Islet of Langerhans (tissue), 1 donor: ENCODE measurements at regions not wholly inside any gene's neighbourhood (a gene's known extent, or its start where the extent isn't known, plus 50 kb on each side); places are given as distances from the start of the nearest gene placed in this dataset.

Experiments used
- FAIRE-seq: peaks from one replicate; lab custom pipeline; 2011; peaks lifted over from hg19 to GRCh38; lab: Jason Lieb, UNC

DNA sequence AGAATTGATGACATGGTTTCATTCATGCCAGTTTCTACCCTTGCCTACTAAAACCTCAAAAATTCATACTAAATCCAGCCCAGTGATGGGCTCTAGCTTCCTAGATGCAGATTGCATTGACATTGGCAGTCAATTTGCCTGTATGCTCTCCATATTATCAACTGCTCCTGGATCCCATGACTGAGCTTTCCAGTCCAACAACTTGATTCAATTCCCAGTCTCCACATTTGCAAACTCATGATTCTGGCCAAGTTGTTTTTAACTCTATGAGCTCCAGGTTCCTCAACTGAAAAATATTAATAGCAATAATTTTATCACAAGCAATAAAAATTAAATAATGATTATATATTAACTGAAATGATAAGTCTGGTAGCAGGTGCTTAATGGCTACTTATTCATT lies 51.0 kb upstream of the DSC1 start:
- FAIRE-seq: no peak

DNA sequence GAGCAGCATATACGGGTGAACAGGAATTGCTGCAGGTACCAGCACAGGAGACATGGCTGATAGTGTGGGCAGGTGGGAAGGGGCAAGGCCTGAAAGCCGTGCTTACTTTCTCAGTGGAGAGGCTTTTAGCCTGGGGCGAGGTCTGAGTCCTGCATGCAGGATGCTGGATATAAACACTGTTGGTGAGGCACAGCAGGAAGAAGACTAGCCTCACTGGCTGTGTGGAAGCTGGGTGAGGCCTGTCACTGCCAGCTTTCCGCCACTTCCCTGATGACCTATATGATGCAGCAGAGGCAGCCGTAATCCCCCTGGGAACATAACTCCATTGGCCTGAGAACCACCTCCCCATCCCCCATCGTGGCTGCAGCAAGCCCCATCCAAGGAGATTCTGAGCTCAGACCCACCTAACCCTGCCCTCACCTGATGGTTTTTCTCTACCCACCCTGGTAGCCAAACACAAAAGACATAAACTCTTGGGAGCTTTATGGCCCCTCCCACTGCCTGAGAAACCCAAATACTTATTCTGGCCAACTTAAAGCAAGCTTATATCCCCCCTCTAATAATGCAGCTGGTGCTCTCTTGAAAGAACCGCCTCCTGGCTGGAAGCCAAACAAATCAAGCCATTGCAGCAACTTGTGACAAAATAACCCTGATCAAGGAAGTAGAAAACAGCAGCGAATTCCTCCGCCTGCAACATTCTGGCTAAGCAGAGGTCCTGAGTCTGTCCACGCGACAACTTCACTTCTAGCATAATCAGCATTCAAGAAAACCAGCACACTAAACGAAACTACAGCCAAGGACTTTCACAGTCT lies 54.6 kb upstream of the DSC1 start:
- no peak for FAIRE-seq

DNA sequence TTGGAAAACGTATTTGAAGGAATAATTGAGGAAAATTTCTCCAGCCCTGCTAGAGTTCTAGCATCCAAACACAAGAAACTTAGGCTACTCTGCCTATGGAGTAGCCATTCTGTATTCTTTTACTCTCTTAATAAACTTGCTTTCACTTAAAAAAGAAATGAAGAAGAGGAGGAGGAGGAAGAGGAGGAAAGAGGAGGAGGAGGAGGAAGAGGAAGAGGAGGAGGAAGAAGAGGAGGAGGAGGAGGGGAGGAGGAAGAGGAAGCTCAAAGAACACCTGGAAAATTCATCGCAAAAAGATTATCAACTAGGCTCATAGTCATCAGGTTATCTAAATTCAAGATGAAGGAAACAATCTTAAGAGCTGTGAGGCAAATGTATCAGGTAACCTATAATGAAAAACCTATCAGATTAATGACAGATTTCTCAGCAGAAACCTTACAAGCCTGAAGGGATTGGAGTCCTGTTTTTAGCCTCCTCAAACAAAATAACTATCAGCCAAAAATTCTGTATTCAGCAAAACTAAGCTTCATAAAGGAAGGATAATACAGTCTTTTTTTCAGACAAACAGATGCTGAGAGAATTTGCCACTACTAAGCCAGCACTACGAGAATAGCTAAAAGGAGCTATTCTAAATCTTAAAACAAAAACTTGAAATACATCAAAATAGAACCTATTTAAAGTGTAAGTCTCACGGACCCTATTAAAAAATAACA lies 56.2 kb upstream of the DSC1 start:
- no peak for FAIRE-seq

DNA sequence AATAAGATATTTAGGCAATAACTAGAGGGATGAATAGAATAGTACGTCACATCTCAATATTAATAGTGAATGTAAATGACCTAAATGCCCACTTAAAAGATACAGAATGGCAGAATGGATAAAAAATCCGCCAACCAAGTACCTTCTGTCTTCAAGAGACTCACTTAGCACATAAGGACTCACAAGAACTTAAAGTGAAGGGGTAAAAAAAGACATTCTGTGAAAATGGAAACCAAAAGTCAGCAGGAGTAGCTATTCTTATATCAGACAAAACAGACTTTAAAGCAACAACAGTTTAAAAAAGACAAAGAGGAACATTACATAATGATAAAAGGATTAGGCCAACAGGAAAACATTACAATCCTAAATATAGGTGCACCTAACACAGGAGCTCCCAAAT lies 56.7 kb upstream of the DSC1 start:
- no peak for FAIRE-seq

DNA sequence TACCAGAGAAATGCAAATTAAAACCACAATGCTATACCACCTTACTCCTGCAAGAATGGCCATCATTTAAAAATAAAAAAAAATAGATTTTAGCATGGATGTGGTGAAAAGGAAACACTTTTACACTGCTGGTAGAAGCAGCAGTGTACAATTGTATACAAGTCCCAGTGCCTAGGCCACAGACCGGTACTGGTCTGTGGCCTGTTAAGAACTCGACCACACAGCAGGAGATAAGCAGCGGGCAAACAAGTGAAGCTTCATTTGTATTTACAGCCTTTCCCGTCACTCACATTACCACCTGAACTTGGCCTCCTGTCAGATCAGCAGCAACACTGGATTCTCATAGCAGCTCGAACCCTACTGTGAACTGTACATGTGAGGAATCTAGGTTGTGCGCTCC lies 60.7 kb upstream of the DSC1 start:
- no peak for FAIRE-seq

DNA sequence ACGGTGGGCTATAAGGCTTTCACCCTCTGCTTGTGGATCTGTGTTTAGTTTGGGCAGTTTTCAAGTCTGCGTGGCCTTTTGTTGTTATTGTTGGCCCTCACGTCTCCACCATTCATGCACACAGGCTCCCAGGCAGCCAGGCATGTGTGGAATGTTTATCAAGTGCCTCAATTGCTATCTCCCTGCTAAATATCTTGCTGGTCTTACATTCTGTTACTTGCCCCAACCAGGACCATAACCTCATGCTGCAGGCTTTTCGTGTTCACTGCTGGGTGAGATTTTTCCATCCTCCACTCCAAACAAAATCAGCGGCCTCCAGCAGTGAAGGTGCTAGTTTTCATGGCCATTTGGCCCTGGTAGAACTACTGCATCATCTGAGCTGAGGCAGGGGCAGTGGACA lies 63.0 kb upstream of the DSC1 start:
- no peak for FAIRE-seq

DNA sequence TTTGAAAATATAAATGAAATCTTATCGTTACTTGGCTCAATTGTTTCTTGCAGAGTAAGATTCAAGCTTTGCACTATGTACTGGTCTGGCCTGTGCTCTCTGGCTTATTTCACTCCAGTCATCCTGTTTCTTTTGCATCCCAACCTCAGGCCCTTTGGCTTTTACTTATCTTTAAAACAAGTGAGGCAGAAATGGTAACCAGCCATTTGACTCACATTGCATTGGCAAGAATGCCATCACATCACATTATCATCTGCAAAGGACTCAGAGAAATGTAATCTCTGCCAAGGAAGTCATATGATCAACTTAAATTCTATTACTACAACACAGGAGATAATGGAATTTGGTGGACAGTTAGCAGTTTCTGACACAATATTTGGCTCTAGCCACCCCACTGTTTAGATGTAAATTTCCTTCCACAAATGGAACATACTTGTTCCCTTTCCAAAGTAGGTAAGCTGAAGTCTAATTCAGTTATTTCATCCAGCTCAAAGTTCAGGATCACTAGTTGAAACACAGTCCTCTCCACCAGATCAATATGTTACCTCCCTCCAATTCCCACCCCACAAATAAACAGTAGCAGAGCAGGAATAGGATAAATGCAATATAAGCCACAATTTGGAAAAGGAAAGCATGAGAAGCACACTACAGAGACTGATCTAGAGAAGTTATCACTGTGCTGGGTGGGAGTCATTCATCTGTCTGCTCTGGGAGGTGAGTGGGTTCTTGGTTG lies 65.0 kb upstream of the DSC1 start:
- no peak for FAIRE-seq

DNA sequence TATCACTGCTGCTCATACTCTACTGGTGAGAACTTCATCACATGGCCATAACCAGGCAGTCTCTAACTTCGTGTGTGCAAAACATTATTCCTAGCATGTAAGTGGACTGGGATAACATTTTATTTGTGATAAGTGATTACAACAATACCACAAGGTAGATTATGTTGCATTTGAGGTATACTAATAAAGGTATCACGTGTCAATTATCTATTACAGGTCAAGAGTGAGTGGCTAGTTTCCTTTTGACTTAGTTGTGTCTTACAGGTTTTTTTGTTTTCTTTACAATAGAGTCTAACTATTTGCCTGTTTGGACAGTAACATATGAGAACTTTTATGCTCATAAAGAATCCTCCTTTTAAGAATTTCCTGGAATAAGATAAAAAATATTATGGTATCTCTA lies 67.2 kb upstream of the DSC1 start:
- FAIRE-seq: no peak

DNA sequence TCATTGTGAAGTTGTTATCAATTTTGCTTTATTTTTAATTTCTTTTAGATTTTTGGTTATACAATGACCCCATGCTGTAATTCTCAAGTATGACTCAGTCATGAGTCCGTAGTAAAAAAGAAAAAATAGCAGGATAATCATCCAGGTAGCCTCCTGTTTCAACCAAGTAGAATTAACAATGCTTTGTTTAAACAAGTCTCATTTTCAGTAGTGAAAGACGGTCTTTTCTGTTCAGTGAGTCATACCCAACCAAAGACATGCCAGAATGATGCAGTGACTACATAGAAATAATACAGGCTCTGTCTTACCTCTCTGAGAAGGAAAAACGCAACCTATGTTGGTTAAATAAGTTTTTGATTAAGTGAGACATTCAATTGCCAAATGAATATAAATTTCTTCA lies 67.8 kb upstream of the DSC1 start:
- FAIRE-seq: peak; percentile 90

DNA sequence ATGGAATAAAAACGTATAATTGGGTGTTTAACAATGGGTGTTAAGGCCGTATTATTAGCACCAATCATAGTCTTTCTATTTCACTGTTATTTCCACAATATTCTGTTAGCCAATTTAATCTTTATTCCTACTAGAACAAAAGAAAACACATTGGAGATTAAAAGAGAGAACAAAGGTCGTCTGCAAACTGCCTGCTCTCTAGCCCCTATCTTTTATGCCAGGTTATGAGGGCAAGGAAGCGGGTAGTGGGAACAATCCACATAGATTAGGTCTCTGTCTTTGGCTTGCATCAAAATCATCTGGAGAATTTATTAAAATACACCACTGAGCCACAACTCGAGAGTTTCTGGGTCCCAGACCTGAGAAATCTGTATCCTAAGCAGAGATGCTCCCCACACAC lies 69.4 kb upstream of the DSC1 start:
- FAIRE-seq: no peak

DNA sequence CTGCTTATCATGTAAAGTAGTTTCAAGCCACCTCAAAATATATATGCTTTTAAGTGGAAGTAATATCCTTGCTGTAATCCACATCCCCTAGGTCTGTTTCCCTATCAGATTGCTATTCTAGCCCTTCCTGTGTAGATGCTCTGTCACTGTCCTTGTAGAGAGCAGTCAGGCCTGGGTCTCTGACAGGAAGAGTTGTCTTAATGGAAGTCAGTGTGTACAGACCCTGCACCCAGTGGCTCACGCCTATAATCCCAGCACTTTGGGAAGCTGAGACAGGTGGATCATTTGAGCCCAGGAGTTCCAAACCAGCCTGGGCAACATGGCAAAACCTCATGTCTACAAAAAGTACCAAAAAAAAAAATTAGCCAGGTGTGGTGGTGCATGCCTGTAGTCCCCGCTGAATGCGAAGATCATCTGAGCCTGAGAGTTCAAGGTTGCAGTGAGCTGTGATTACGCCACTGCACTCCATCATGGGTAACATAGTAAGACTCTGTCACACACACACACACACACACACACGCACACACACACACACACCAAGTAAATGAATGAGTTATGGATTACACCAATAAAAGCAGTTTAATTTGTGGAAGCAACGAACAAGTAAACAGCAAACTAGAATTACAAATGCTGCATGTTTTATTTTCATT lies 70.2 kb upstream of the DSC1 start:
- FAIRE-seq: no peak

DNA sequence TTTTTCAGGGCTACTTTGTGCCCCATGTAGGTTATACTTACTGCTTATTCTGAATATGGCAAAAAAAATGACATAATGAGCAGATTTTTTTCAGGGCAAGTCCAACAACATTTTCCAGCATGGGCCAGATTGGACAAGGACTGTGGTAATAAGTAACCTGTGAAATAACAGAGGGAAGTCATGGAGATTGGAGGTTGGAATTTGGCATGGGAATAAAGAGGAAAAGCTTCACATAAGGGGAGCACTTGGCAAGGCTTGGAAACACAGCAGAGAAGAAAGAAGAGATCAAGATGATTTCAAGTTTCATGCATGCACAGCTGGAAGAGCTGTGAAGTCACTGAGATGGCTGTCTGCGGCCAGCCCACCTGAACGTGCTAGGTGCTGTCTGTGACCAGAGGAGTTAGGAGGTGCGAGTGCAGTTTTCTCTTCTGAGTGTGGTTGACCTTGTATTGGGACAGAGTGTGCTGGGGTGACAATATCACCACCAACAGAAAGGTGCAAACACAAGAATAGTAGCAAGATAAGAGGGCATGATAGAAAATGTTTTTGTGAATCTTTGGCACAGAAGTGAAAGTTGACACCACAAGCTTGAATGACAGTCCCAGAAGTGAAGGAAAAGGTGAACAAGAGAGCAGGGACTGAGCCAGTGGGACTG lies 71.1 kb upstream of the DSC1 start:
- FAIRE-seq: no peak

DNA sequence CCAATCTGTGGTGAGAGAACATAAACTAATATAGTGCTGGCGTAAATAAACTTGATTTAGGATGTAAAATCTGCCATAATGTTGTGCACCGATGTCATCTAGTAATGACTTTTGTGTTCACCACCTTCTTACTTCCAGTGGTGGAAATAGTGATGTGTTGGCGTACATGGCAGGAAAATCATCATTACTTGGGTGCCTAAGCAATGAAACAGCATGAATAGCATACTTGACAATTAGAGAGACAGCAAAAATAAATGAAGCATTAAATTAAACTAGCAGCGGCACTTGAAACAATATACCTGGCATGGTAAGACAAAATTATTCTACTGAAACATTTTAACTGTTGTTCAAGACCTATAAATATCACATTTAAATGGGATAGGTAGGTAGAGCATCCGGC lies 73.2 kb upstream of the DSC1 start:
- FAIRE-seq: no peak

DNA sequence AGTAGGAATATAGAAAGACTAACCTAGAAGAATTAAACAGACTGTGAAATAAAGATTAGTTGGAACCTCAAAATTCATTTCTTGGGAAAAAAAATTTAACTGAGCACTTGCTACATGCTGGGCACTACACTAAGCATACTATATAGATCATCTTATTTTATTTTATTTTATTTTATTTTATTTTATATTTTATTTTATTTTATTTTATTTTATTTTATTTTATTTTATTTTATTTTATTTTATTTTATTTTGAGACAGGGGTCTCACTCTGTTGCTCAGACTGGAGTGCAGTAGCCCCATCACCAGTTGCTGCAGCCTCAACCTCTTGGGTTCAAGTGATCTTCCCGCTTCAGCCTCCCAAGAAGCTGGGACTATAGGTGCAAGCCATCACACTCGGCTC lies 74.5 kb upstream of the DSC1 start:
- no peak for FAIRE-seq

DNA sequence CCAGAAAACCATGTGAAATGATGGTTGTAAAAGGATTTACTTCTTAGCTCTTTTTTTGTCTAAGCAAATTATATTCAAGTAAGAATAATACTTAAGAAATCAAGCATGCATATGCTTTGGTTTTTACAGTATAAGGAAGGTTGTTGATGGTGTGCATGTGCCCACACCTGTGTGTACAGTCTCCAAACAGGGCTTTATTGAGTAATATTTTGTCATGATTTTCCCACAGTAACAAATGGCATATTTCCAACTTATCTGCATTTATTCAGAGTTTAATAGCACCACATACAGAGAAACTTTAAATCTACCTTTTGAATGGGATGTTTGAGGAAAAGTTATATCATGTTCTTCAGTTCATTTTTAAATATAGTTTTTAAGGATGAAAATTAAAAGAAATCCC lies 76.5 kb upstream of the DSG1 start:
- FAIRE-seq: no peak

DNA sequence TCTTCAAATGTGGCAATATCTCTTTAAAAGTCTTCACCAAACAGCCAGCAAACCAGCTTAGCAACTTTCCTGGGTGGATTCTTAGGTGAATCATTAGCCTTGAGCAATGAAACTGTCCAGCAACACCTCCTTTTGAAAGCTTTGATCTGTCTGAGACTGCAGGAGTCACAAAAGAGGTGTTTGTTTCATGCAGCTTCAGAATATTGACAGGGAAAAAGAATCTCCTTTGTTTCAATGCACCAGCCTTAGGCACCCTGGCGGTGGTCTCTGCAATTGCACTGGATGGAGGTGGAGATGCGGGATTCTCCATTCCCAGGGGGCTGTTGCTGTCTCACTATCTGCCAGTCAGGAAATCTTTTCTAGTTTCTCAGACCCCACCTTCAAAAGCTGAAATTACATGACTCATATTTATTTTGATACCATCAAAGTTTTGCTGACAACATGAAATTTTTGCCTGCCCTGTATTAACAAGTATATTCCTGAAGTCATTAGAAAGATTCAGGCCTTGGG lies 76.0 kb upstream of the DSG1 start:
- peak; percentile 60 for FAIRE-seq

DNA sequence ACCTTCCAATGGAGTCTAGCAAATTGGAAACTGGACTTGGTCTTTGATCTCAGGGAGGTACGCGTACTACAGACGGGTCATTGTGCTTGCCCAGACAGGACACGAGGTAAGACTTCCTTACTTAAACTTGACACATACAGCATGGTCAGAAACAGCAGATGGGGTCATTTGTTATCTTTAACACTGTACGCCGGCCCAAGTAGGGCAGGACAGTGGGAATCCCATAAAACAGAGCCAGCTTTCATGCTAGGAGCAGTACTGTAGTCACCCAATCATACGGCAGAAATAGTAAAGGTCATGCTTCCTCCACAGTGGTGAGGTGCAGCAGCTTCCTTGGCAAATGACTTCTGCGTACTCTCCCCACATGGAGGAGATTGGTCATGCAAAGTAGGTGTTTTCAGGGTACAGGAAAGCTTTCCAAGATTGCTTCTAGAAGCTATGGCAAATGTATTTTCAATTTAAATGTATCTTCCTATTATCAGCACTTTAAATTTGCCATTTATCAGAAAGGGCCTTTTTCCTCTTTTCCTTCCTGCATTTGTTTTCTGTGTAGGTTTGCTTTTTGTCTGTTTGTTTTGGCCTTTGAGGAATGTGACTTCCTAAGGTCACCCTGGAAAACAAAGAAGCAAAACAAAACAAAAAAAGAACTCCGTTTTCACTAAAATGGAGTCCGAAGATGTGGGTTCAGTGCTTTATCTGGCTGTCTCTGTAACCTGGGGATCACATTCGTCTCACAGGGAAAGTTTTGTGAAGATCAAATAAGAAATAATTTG lies 74.0 kb upstream of the DSG1 start:
- no peak for FAIRE-seq

DNA sequence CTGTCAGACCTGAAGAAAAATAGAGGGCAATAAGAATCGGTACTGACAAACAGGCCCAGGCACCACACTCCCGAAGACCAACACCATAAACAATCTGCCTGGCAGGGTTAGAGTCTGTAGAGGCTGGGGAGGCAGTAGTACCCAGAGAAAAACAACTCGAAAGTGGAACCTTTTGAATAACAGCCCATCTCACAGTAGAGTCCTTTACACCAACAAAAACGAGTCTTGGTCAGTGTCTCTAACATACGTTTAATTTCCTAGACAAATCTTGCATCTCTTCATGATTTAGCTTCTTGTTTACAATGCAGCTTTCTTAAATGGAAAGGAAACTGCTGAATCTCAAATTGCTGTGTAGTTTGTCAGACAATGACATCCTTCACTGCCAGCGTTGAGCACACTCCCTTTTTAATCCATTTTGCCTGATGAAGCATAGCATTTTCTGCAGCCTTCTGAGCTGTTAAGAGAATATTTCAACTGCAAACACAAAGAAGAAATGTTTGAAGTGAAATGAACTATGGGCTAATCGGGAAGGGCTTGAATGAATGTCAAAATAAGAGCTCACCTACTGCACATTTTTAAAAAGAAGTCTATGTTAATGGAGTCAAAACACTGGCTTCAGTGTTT lies 73.1 kb upstream of the DSG1 start:
- peak; percentile 89 for FAIRE-seq

DNA sequence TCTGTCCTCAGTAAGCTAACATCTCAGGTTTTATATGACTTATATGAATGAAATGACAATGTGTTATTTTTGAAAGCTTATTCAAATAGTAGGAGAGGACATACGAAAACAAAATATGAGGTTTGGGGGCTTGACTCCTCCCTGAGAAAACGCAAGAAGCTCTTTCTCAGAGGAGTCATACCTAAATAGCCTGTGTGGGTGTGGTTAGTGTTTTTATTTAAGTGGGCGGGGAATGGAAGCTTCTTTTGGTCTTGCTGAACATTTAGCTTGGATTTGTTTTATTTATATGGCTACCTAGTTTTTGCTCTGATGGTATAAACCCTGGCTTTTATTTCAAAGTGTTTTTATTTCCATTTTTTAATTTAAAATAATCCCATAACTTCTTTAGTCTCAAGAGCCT lies 72.1 kb upstream of the DSG1 start:
- no peak for FAIRE-seq

DNA sequence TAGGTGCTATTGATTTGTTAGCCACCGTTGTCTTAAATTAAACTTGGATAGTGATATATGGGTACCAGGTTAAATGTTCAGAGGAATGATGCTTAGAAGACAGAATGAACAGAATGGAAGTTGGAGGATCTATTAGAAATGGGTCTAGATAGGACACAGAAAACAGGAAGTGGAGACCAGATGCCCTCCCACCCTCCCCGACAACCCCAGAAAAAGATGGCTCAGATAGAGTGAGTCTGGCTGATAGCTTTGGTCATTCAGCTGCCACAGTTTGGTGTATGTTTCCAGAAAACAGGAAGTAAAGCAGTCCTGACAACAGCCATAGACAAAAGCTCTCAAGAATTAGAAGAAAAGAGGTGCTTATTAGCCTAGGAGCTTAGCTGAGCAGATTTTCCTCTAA lies 71.5 kb upstream of the DSG1 start:
- no peak for FAIRE-seq
